Transverse colon (tissue), 4 donors: ENCODE measurements at regions not wholly inside any gene's neighbourhood (a gene's known extent, or its start where the extent isn't known, plus 50 kb on each side); places are given as distances from the start of the nearest gene placed in this dataset.

Experiments
- DNase-seq: peaks from one replicate; pipeline ENCODE4 v3.0.0-alpha.2; 2019
- H3K27ac ChIP-seq, 4 donors: fragments of 200-600 bp; sonication (generic); 2 replicates each; pipeline ENCODE4 v1.5.1; 2016 to 2018; ENCODE audit warnings: inconsistent platforms in 4 of 4
- H3K27me3 ChIP-seq: fragments of 200-600 bp; sonication (generic); 2 replicates; pipeline ENCODE4 v1.5.1; 2017; ENCODE audit warnings: inconsistent platforms
- H3K36me3 ChIP-seq, 4 donors: fragments of 200-600 bp; sonication (generic); 2 replicates each; pipeline ENCODE4 v1.5.1; 2017 to 2019; ENCODE audit warnings: inconsistent platforms in 4 of 4
- H3K4me1 ChIP-seq, 4 donors: fragments of 200-600 bp; sonication (generic); 2 replicates each; pipeline ENCODE4 v1.5.1; 2017 to 2020; ENCODE audit warnings: inconsistent platforms in 4 of 4
- H3K4me3 ChIP-seq, 4 donors: fragments of 200-600 bp; sonication (generic); 1 replicate in 1 of 4; 2 replicates in 3 of 4; pipeline versions ENCODE4 v1.5.1 to v1.6.1; 2017 to 2019; ENCODE audit warnings: inconsistent platforms in 4 of 4
- H3K9me3 ChIP-seq, 2 donors: fragments of 200-600 bp; sonication (generic); 2 replicates each; pipeline ENCODE4 v1.5.1; 2017 to 2019; ENCODE audit warnings: inconsistent platforms in 2 of 2
- CTCF ChIP-seq, 5 experiments: fragments of 200-600 bp in 3 of 5; fragments of 450-650 bp in 2 of 5; sonication (generic) in 3 of 5; IDR thresholded peaks; 1 replicate in 2 of 5; 2 replicates in 3 of 5; pipeline ENCODE4 v1.5.1; 2016 to 2017; ENCODE audit warnings: antibody characterized with exemption in 5 of 5, inconsistent platforms in 3 of 5, mild to moderate bottlenecking in 2 of 5, moderate library complexity in 1 of 5
- EP300 ChIP-seq: sonication (generic); formaldehyde crosslinking; IDR thresholded peaks from one replicate; pipeline ENCODE4 v1.6.1; 2017; ENCODE audit warnings: antibody characterized with exemption, low read depth
- POLR2A ChIP-seq: fragments of 450-650 bp; IDR thresholded peaks from one replicate; pipeline ENCODE4 v1.6.1; 2016; ENCODE audit warnings: antibody characterized with exemption, mild to moderate bottlenecking, moderate library complexity
- POLR2AphosphoS5 ChIP-seq, 3 donors: sonication (generic); formaldehyde crosslinking; IDR thresholded peaks; one replicate each; pipeline ENCODE4 v1.6.1; 2016; ENCODE audit warnings: antibody characterized with exemption in 3 of 3
- WGBS, 2 donors: methylation state at CpG; one replicate each; pipeline ENCODE4 v1.1.5; 2018; ENCODE audit warnings: low coverage in 1 of 2; 5-methylcytosine and 5-hydroxymethylcytosine counted together
- in situ Hi-C, 4 donors: fragments of 200-750 bp; cut with MboI; loops; one replicate each; pipeline versions ENCODE4 v1.15.0 to v1.15.1; 2017; ENCODE audit warnings: low sequenced_read_pairs in 3 of 4, low pct_ligation_motif_present in 1 of 4, low pct_unique_long_range_greater_than_20kb in 1 of 4
- intact Hi-C: fragments of 100-400 bp; cut with DNase I; formaldehyde crosslinking; loops from one replicate; pipeline ENCODE4 v1.15.1; 2023; ENCODE audit warnings: low total_unique reads

- H3K27ac ChIP-seq: no peak overlapping the region
- no peak for DNase-seq
- in situ Hi-C loops: no loop called here
- TF ChIP-seq CTCF (IDR thresholded peaks at IDR 0.05): no peak
- TF ChIP-seq POLR2AphosphoS5 (IDR thresholded peaks at IDR 0.05): no peak
- TF ChIP-seq POLR2A: no peak
- no peak for TF ChIP-seq EP300
- H3K4me3 ChIP-seq: no peak overlapping the region
- H3K9me3 ChIP-seq: no peaks in the 10 kb centered on the region
- no peaks in the 10 kb centered on the region for H3K27me3 ChIP-seq
- 71 to 79% methylated on average over 2 to 3 of the region's 3 CpGs for WGBS, 2 donors
- intact Hi-C loops: no loop called here
- H3K4me1 ChIP-seq: no peaks in the 10 kb centered on the region
- H3K36me3 ChIP-seq: no peaks in the 10 kb centered on the region
Measured at GRCh38 chr6:91141346-91141745, 554.5 kb upstream of the MAP3K7 start.

DNA sequence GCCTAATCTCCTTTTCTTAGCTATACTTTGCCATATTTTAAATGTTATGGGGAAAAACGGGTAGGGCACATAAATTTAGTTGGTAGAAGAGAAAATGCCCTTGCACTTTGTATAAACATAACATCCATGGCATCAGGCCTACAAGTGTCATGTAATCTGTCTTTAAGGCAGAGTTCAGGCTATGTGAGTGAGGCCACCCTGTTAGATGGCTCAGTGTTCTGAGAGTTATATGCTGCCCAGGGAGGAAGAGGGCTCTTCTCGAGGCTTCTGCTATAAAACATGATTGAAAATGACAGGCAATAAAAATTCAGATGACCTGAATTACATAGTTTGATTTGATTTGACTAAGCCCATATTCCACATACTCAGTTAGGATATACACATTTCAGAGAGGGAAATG lies 553.6 kb upstream of the MAP3K7 start:
- H3K27ac ChIP-seq: no peak overlapping the region
- DNase-seq: no peak
- WGBS, 2 donors: 12 to 33% methylated on average over 2 of the region's 2 CpGs
- in situ Hi-C loops: no loop called here
- no peaks in the 10 kb centered on the region for H3K27me3 ChIP-seq
- H3K4me1 ChIP-seq: no peaks in the 10 kb centered on the region
- intact Hi-C loops: no loop called here
- no peaks in the 10 kb centered on the region for H3K36me3 ChIP-seq
- H3K4me3 ChIP-seq: no peak overlapping the region
- no peaks in the 10 kb centered on the region for H3K9me3 ChIP-seq
- TF ChIP-seq POLR2A (no peak), EP300 (no peak), CTCF (IDR thresholded peaks at IDR 0.05) (no peak), POLR2AphosphoS5 (IDR thresholded peaks at IDR 0.05) (no peak)

DNA sequence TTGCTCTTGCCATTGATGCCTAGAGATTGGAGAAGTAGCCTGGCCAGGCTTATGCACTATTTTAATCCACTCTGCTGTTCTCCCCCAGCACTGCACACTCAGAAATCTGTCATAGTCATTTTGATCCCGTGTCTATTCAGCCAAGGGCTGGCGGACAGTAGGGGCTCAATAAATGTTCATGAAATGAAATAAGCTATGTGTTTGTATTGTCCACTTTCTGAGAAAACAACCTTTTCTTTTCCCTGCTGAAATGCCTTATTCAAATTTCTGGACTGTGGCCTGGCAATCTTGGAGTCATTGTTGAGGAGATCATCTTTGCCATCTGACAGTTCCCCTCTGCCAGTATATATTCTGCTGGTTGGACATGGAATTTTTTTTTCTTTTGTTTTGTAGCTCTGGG lies 550.4 kb upstream of the MAP3K7 start:
- H3K27ac ChIP-seq: no peak overlapping the region
- intact Hi-C loops (no loop called here), in situ Hi-C loops (no loop called here)
- no peaks in the 10 kb centered on the region for H3K27me3 ChIP-seq
- TF ChIP-seq POLR2AphosphoS5 (IDR thresholded peaks at IDR 0.05) (no peak), EP300 (no peak), POLR2A (no peak), CTCF (IDR thresholded peaks at IDR 0.05) (no peak)
- WGBS, 2 donors: 86 to 90% methylated on average over 2 of the region's 2 CpGs
- no peak overlapping the region for H3K4me3 ChIP-seq
- DNase-seq: no peak
- no peaks in the 10 kb centered on the region for H3K9me3 ChIP-seq
- no peaks in the 10 kb centered on the region for H3K4me1 ChIP-seq
- no peaks in the 10 kb centered on the region for H3K36me3 ChIP-seq

DNA sequence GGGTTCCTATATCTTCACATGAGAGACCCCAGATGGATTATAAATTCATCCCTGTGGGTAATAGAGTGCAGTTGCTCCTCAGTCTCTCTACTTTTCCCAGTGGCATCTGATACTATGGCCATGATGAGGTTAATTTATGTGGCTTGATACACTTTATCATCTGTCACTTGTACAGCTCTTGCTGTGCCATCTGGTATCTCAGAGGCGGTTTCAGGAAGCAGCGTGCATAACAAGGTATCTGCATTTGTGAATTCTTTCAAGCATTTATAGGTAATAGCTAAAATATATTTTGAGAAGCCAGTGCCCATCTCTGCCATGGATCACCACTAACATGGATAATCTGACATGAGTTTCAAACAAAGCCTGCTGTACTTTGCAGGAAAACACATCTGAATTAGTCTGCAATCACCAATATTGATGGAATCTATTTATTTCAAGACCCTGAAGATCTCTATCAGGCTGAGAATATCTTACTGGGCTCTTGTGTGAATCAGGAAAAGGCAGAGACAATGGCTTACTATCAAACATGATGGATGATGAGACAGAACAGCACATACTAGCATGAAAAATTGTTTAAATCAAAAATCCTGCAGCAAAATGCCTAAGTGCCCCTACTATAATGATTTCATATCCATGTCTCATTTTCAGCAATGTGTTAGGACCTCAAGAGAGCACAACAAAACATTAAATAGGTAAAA lies 548.7 kb upstream of the MAP3K7 start:
- 87 to 100% methylated on average over 2 of the region's 2 CpGs for WGBS, 2 donors
- in situ Hi-C loops (no loop called here), intact Hi-C loops (no loop called here)
- H3K27me3 ChIP-seq: no peaks in the 10 kb centered on the region
- TF ChIP-seq POLR2AphosphoS5 (IDR thresholded peaks at IDR 0.05): no peak
- no peak for TF ChIP-seq CTCF (IDR thresholded peaks at IDR 0.05)
- no peak for TF ChIP-seq EP300
- no peak for TF ChIP-seq POLR2A
- no peaks in the 10 kb centered on the region for H3K9me3 ChIP-seq
- no peak overlapping the region for H3K4me3 ChIP-seq
- H3K36me3 ChIP-seq: no peaks in the 10 kb centered on the region
- no peak overlapping the region for H3K27ac ChIP-seq
- DNase-seq: no peak
- no peaks in the 10 kb centered on the region for H3K4me1 ChIP-seq
